GM19452 (cell line): ENCODE measurements at regions not wholly inside any gene's neighbourhood (a gene's known extent, or its start where the extent isn't known, plus 50 kb on each side); places are given as distances from the start of the nearest gene placed in this dataset.

Source experiments
- ATAC-seq: cut with Tn5 transposase; IDR thresholded peaks from one replicate; pipeline ENCODE4 v1.9.1; 2021; ENCODE audit not compliant: unreplicated experiment

GRCh38 chr5:74167930-74168315 lies 472.6 kb downstream of the ENC1 start:
- ATAC-seq, result no peak

DNA sequence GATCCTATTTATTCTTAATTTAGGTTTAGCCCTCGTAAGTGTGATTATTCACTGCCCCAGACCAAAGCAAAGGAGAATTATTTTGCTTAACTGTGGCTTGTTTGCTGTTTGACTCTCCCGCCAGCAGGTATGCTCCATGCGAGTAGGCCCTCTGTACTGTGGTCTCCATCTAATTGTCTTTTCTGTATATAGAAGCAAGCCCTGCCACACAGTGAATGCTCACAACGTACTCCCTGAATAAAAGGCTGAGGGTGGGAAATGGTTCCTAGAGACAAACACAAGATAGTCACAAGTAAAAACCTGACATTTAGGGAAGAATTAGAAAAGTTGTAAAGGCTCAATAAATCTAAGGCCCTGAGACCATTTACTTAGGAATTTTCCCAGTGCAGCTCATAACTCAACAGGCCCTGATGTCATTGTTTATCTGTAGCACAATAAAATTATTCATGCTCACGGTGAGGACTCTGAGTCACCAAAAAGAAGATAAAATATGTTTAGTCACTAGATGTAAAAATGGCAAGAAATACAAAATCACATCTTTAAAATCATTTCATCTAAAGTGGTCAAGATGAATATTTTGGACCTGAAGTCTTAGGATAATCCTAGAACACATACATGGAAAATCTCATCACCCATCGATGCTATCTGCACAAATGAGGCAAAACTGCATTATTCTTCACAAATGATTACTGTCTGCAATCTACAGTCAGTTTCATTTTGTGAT lies 473.2 kb downstream of the ENC1 start:
- ATAC-seq, result no peak

GRCh38 chr5:74166064-74166463 lies 474.5 kb downstream of the ENC1 start:
- no peak for ATAC-seq

GRCh38 chr5:74164725-74165235 lies 475.7 kb downstream of the ENC1 start:
- ATAC-seq, result no peak

DNA sequence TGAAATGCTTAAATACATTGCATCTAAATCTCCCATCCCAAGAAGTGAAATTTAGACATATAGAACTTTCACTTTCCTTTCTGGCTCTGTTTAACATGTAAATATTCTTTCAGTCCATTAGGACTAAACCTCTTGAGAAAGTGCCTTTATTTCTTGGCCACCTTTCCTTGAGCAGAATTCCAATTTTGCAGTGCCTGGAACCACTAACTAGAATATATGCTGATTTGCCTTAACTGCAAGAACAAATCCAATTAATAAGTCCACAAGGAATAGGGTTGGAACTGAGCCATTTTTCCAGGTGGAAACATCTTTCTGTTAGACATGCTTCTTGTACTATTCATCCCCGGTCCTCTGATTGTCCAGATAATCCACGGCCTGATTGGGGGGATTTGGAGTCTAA lies 478.0 kb downstream of the ENC1 start:
- ATAC-seq, result no peak

DNA sequence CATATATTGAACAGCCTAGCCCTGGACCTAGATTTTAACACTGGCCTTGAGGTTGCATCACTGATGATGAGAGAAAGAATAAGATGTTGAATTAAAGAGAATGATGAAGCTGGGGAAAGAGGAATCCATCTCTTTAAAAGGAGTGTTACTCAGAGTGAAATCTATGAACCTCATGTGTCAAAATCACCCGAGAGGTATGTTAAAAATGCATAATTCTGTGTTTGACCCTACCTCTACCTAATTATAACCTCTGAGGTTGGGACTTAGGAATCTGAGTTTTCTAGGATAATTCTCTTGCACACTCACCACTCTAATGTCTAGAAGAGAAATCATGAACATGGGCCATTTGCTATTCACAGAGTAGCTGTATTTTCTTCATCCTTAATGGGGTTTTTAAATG lies 479.4 kb downstream of the ENC1 start:
- ATAC-seq, result no peak

DNA sequence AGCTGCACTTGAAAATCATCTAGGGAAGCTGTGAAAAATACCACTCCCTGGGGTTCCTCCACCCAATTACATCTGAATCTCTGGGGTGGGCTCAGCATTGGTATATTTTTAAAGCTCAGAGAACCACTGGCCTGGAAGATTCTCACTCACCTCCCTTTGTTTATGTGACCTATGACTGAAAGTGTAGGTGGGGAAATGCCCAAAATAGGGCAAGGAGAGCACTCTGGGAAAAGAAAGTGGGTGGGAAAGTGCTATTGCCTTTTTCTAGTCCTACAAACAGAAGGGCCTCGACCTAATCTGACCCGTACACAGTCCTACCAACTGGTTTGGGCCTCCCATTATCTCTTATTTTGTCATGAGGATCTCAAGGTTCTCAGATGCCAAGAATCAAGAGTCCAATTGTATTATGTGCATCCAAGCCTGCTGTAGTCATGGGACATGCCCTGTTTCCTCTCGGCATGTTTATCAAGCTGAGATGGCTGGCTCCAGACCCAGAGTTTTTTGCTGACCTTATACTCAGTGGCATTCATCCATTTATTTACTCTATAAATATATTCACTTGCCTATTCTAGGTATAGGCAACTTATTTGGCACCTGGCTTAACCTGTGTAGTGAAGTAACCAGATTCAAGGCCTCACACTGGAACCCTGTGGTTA lies 483.7 kb downstream of the ENC1 start:
- no peak for ATAC-seq

GRCh38 chr5:74155501-74155900 lies 485.0 kb downstream of the ENC1 start:
- ATAC-seq, result no peak

GRCh38 chr5:74154526-74154925 lies 486.0 kb downstream of the ENC1 start:
- no peak for ATAC-seq

DNA sequence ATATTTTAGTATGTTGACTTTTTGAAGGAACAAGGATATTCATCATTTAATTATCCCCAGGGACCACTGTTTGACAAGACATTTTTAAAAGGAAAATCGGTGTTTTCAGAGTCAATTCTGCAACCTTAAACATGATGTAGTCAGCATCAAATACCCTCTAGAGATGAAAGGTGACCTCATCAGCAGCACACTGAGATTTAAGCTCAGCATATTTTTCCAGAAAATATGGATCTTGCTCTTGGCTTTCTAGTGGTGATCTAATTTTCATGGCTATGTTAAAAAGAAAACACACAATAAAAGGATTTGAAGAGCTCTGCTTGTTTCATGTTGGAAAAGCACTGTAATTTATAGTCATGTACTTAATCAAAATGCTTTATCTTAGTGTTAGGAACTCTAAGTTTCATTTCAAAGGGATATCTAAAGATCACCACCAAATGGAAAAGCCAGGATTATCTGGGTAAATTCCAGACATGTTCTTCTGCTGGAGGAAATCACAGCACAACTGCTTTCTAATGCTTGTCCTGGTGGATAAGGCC lies 487.2 kb downstream of the ENC1 start:
- no peak for ATAC-seq

GRCh38 chr5:74152625-74153254 lies 487.8 kb downstream of the ENC1 start:
- no peak for ATAC-seq

- ATAC-seq, result no peak
These were observed 488.4 kb downstream of the ENC1 start for GRCh38 chr5:74152136-74152535.

DNA sequence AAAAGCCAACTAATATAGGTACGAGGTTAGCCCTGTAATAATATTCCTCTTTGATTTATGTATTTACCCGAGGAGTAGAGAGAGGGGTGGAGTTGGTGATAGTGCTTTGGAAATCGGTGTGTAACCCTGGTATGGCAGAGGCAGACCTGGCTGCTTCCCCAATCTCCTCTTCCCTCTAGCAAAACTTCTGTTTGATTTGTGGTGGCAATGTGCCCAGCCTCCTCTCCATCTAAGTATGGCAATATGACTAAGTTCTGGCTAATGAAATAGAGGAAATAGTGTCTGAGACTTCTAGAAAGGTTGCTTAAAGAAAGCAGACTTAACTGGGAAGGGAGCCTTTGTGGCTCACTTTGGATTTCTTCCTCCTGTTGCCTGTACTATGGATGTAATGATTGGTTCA lies 491.1 kb downstream of the ENC1 start:
- no peak for ATAC-seq

DNA sequence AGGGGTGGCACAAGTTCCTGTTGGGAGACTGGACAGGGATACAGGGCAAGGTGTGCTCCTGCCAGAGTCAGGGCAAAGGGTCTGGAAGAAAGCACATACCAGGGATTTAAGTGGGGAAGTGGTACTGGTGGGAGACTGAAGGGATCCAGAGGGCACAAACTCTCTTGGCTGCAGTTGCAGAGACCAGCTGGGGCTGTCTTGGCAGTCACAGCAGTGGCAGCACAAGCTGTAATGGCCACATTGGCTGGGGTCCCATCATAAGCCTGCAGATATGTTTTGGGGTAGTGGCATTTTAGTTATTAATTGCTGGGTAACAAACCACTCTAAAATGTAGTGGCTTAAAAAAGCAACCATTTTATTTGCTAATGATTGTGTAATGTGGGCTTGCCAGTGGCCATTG lies 492.2 kb downstream of the ENC1 start:
- ATAC-seq, result no peak

DNA sequence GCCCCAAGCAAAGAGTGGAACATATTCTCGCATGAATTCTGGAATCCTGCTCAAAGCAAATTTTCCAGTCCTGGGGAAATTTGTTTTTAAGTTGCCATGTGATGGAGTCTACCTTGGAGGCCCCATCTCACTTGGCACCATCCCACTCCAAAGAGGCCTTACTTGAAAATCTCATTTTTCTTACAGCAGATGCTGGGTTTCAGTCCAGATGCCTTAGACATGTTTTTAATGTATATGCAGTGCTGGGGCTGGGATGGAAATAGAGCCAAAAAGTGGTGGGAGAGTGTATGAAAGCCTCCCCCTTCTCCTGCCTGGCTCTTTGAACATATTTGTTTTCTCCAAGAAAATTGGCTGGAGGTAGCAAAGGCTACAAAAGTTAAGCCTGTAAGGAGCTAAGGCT lies 493.7 kb downstream of the ENC1 start:
- ATAC-seq, result no peak

- no peak for ATAC-seq
These were observed 494.6 kb downstream of the ENC1 start for GRCh38 chr5:74145951-74146350.

- ATAC-seq, result no peak
These were observed 496.7 kb downstream of the ENC1 start for GRCh38 chr5:74143721-74144330.

DNA sequence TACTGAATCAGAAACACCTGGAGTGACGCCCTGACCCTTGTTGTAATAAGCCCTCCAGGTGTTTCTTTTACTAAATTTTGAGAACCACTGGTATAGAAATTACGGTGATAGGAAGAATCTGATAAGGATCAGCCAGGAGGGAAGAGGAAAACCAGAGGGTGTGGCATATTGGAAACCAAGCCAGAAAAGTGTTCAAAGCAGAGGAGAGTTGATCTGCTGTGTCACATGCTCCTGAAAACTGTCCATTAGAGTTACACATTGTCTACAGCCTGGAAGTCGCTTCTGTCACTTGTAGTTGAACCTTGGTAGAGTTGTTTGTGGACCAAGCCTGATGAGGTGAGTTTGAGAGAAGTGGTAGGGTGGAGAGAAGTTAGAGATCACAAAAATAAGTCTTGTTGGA lies 497.4 kb downstream of the ENC1 start:
- ATAC-seq, result no peak

- ATAC-seq, result no peak
These were observed 499.5 kb downstream of the ENC1 start for GRCh38 chr5:74141053-74141452.

DNA sequence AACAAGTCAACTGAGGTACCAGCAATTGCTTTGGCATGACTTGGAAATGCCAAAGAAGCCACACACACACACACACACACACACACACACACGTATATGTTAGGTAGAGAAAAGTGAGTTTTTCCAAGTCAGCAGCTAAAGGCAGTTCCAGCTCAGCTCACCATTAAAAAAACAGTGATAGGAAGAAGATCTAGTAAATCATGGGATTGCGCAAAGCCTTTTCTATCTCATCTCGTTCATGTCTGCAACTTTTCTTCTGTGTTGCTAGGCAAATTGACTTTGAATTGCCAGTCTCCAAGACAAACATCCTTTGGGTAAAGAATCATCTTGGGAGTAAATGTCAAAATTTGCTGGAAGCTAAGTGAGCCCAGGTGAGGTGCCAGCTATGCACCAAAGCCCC lies 500.1 kb downstream of the ENC1 start:
- no peak for ATAC-seq

DNA sequence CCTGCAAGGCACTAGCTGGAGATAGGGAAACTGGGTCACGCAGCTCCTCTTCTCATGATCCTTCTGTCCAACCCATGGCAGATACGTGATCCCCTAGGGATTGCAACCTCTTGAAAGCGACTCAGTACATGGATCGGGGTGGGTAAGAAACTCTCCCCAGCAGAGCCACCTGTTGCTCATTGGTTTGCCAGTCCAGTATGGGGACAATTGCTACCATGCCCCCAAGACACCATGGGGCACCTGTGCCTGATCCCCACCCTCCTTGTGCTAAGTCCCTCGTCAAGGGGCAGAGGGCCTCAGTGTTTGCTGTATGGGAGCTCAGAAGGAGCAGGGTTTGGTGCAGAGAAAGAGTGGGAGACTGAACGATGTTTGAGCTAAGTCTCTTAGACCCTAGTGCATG lies 500.9 kb downstream of the ENC1 start:
- ATAC-seq, result no peak

DNA sequence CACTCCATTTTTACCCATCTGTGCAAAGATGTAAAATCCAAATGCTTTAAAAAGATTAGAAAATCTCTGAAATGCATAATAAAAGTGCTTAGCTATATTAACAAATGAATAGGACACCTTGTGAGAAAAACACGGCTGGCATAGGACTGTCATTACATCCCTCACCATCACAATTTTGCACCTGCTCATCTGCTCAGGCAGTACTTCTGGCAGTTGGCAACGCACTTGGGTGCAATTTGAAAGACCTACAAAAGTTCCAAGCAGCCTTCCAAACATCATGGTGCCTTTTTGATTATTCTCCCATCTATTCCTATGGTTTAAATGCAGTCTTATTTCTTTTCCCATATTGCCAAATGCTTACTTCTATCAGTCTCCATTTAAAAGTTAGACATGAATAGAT lies 501.8 kb downstream of the ENC1 start:
- no peak for ATAC-seq
